ENCODE measurements at regions not wholly inside any gene's neighbourhood (a gene's known extent, or its start where the extent isn't known, plus 50 kb on each side); places are given as distances from the start of the nearest gene placed in this dataset.

GRCh38 chr2:13572466-13572865 lies 855.7 kb downstream of the TRIB2 start:
- H3K4me3 ChIP-seq = no peak overlapping the region
- H3K36me3 ChIP-seq = no peaks in the 10 kb centered on the region
- no peaks in the 10 kb centered on the region for H3K27me3 ChIP-seq
- H3K27ac ChIP-seq = no peak overlapping the region
- TF ChIP-seq CTCF (IDR thresholded peaks at IDR 0.05) (no peak), POLR2A (IDR thresholded peaks at IDR 0.05) (no peak), POLR2AphosphoS5 (IDR thresholded peaks at IDR 0.05; ENCODE audit: insufficient read depth in 1 of 2, low read depth in 1 of 2) (no peak)
- intact Hi-C loops (cut with DNase I) = no loop called here
- DNase-seq (ENCODE audit: extremely low spot score in 2 of 2) = no peak
- H3K4me1 ChIP-seq = no peaks in the 10 kb centered on the region
- H3K9me3 ChIP-seq = no peaks in the 10 kb centered on the region

DNA sequence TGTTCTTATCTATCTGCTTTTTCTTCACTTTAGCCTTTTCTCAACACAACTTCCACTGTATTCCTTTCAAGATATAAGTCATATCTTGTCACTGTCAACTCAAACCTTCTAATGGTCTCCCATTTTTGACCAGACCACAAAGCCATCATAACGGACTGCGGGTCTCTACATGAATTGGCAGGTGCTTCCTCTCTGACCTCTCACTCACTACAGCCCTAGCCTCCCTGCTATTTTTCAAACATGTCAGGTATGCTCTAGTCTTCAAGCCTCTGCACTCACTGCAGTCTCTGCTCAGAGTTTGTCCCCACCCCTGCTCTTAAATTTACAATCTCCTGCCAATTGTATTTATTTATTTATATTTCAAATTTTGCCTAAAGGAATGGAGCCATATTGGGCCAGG lies 858.1 kb downstream of the TRIB2 start:
- no peaks in the 10 kb centered on the region for H3K4me1 ChIP-seq
- no peak overlapping the region for H3K27ac ChIP-seq
- no peak for TF ChIP-seq CTCF (IDR thresholded peaks at IDR 0.05)
- no peak for TF ChIP-seq POLR2AphosphoS5 (IDR thresholded peaks at IDR 0.05; ENCODE audit: insufficient read depth in 1 of 2, low read depth in 1 of 2)
- no peak for TF ChIP-seq POLR2A (IDR thresholded peaks at IDR 0.05)
- H3K9me3 ChIP-seq = no peaks in the 10 kb centered on the region
- DNase-seq (ENCODE audit: extremely low spot score in 2 of 2) = no peak
- H3K27me3 ChIP-seq = no peaks in the 10 kb centered on the region
- no peak overlapping the region for H3K4me3 ChIP-seq
- intact Hi-C loops (cut with DNase I) = no loop called here
- H3K36me3 ChIP-seq = no peaks in the 10 kb centered on the region

DNA sequence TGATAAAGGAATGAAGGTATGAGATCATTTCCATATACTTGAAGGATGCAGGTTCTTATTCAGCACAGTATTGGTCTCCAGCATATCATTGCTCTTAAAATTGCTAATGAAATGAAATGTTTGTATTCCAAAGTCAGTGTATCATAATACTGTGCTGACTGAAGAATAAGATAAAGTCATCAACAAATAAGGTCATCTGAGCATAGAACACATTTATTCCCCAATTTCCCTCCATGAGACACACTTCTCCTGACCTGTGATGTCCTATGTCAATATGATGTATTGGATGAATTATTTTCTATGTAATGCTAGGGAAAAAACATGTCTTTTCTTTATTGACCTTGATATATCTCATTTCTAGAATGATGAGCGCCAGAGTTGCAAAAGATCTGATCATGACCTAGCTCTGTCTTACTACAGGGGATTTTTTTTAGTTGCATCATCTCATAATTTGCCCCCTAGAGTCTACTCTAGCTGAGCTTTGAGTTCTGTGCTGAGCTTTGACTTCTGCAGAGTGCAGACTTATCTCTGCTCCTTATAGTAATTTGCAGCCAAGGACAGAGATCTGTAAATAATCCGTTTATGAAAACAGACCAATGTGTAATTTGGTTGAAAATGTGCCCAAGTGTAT lies 859.8 kb downstream of the TRIB2 start:
- Histone ChIP-seq H3K36me3 (no peaks in the 10 kb centered on the region), H3K4me3 (no peak overlapping the region), H3K4me1 (no peaks in the 10 kb centered on the region), H3K27me3 (no peaks in the 10 kb centered on the region), H3K9me3 (no peaks in the 10 kb centered on the region), H3K27ac (no peak overlapping the region)
- intact Hi-C loops (cut with DNase I) = no loop called here
- DNase-seq (ENCODE audit: extremely low spot score in 2 of 2) = no peak
- TF ChIP-seq CTCF (IDR thresholded peaks at IDR 0.05) = no peak
- TF ChIP-seq POLR2AphosphoS5 (IDR thresholded peaks at IDR 0.05; ENCODE audit: insufficient read depth in 1 of 2, low read depth in 1 of 2) = no peak
- TF ChIP-seq POLR2A (IDR thresholded peaks at IDR 0.05) = no peak

DNA sequence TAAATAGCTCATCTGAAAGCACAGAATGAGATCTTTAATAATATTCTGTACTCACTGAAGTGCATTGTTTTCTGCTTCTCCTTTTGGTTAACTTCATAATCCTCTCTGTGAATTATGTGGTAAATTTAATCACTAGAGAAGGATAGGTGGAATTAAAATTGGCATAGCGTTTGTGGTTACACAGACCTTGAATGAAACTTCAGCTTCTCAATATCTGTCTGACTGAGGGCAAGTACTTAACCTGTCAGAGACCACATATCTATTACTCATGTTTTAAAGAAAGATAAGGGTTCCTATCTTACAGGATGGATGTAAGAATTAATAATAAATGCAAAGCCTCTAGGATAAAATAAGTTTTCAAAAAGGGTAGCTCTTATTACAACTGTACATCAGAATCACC lies 861.8 kb downstream of the TRIB2 start:
- Histone ChIP-seq H3K4me1 (no peaks in the 10 kb centered on the region), H3K36me3 (no peaks in the 10 kb centered on the region), H3K27ac (no peak overlapping the region), H3K4me3 (no peak overlapping the region), H3K9me3 (no peaks in the 10 kb centered on the region), H3K27me3 (no peaks in the 10 kb centered on the region)
- intact Hi-C loops (cut with DNase I) = no loop called here
- DNase-seq (ENCODE audit: extremely low spot score in 2 of 2) = no peak
- no peak for TF ChIP-seq POLR2A (IDR thresholded peaks at IDR 0.05)
- no peak for TF ChIP-seq POLR2AphosphoS5 (IDR thresholded peaks at IDR 0.05; ENCODE audit: insufficient read depth in 1 of 2, low read depth in 1 of 2)
- TF ChIP-seq CTCF (IDR thresholded peaks at IDR 0.05) = no peak

DNA sequence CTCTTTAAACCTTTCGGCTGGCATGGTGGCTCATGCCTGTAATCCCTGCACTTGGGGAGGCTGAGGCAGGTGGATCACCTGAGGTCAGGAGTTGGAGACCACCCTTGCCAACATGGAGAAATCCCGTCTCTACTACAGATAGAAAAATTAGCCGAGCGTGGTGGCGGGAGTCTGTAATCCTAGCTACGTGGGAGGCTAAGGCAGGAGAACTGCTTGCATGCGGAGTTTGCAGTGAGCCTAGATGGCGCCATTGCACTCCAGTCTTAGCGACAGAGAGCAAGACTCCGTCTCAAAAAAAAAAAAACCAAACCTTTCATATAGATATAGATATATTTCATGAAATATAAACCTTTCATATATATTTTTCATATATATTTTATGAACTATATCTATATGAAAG lies 864.7 kb downstream of the TRIB2 start:
- Histone ChIP-seq H3K9me3 (no peaks in the 10 kb centered on the region), H3K4me3 (no peak overlapping the region), H3K36me3 (no peaks in the 10 kb centered on the region), H3K27ac (no peak overlapping the region), H3K4me1 (no peaks in the 10 kb centered on the region), H3K27me3 (no peaks in the 10 kb centered on the region)
- no peak for TF ChIP-seq POLR2A (IDR thresholded peaks at IDR 0.05)
- intact Hi-C loops (cut with DNase I) = no loop called here
- no peak for DNase-seq (ENCODE audit: extremely low spot score in 2 of 2)

Data from vagina (tissue), 2 donors.